Activated T-helper 1 cell treated with anti-CD3 and anti-CD28 coated beads, Interleukin-12 subunit alpha, Interleukin-12 subunit beta, Interleukin-2, Interleukin-4 antibody, amounts not matched to agents 30 ng/mL and 10 ng/mL and 1 ng/mL, durations not matched to agents 14 hours and 24 hours and 36 hours (primary cell): ENCODE measurements at regions not wholly inside any gene's neighbourhood (a gene's known extent, or its start where the extent isn't known, plus 50 kb on each side); places are given as distances from the start of the nearest gene placed in this dataset.

ENCODE experiments used
- DNase-seq: peaks from one replicate; pipeline ENCODE4 v3.0.0; 2021; ENCODE audit warnings: low spot score
- H3K27ac Mint-ChIP-seq: one replicate; pipeline ENCODE4 v1.8.0; 2021; ENCODE audit warnings: mild to moderate bottlenecking, mixed read lengths
- H3K27me3 Mint-ChIP-seq: one replicate; pipeline ENCODE4 v1.8.0; 2022; ENCODE audit warnings: mild to moderate bottlenecking, moderate library complexity, mixed read lengths; ENCODE audit not compliant: insufficient read depth
- H3K36me3 Mint-ChIP-seq: one replicate; pipeline ENCODE4 v1.8.0; 2021; ENCODE audit warnings: low read depth, mixed read lengths
- H3K4me1 Mint-ChIP-seq: one replicate; pipeline ENCODE4 v1.8.0; 2021; ENCODE audit warnings: low read depth, mixed read lengths
- H3K4me3 Mint-ChIP-seq: one replicate; pipeline ENCODE4 v1.8.0; 2021; ENCODE audit warnings: mild to moderate bottlenecking, moderate library complexity, mixed read lengths
- H3K9me3 Mint-ChIP-seq: one replicate; pipeline ENCODE4 v1.8.0; 2021; ENCODE audit warnings: mixed read lengths
- intact Hi-C: fragments of 100-400 bp; cut with micrococcal nuclease; formaldehyde crosslinking; loops from one replicate; pipeline ENCODE4 v1.15.1; 2024

DNA sequence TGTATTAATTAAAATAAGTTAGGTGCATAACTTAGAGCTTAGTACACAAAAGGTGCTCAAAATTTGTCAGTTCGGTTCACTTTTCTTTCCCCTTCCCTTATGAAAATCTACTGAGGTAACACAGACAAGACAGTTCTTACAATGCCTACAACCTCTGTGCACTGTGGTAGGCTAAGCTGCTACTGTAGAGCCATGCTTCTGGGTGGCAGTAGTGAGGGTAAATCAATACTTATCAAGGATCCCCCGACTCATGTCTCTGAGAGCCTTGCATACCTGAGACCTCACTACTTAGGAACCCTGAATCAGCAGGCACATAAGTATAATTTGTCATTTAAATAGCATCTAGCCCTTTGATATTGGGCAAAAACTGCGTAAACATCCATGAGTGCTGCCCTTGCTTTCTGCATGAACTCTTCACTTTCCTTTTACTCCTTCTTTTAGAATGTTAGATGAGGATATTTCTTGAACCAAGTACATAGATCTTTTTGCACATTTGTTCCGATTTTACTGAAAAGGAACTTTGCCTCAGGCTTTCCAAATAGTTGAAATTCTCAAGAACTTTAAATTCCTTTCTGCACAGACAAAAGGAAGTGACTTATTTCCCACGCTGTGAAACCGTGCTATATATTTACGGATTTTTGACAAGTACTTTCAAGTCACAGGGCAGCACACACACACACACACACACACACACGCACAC, 234.4 kb downstream of the TRIB2 start:
- H3K36me3 Mint-ChIP-seq: peaks cover 1% of the 10 kb centered on the region
- intact Hi-C loops: no loop called here
- no peak for DNase-seq
- H3K4me3 Mint-ChIP-seq: no peak overlapping the region
- H3K27ac Mint-ChIP-seq: no peak overlapping the region
- no peaks in the 10 kb centered on the region for H3K9me3 Mint-ChIP-seq
- peaks cover 6% of the 10 kb centered on the region for H3K4me1 Mint-ChIP-seq
- H3K27me3 Mint-ChIP-seq: peaks cover 33% of the 10 kb centered on the region

GRCh38 chr2:12951657-12951973, 234.9 kb downstream of the TRIB2 start:
- H3K27ac Mint-ChIP-seq: no peak overlapping the region
- H3K36me3 Mint-ChIP-seq: peaks cover 1% of the 10 kb centered on the region
- no peak overlapping the region for H3K4me3 Mint-ChIP-seq
- DNase-seq: no peak
- H3K4me1 Mint-ChIP-seq: peaks cover 6% of the 10 kb centered on the region
- no peaks in the 10 kb centered on the region for H3K9me3 Mint-ChIP-seq
- intact Hi-C loops: no loop called here
- peaks cover 37% of the 10 kb centered on the region for H3K27me3 Mint-ChIP-seq

GRCh38 chr2:12953596-12953995, 236.9 kb downstream of the TRIB2 start:
- Mint-ChIP-seq H3K36me3 (no peaks in the 10 kb centered on the region), H3K4me3 (no peak overlapping the region), H3K4me1 (peaks cover 6% of the 10 kb centered on the region), H3K27ac (no peak overlapping the region), H3K9me3 (no peaks in the 10 kb centered on the region), H3K27me3 (peaks cover 35% of the 10 kb centered on the region)
- intact Hi-C loops: no loop called here
- DNase-seq: no peak

- DNase-seq: no peak
- Mint-ChIP-seq H3K9me3 (peaks cover 5% of the 10 kb centered on the region), H3K27me3 (peaks cover 36% of the 10 kb centered on the region), H3K27ac (no peak overlapping the region), H3K4me1 (no peaks in the 10 kb centered on the region), H3K36me3 (no peaks in the 10 kb centered on the region), H3K4me3 (no peak overlapping the region)
- intact Hi-C loops: no loop called here
Measured at GRCh38 chr2:12955864-12956263, 239.1 kb downstream of the TRIB2 start.

DNA sequence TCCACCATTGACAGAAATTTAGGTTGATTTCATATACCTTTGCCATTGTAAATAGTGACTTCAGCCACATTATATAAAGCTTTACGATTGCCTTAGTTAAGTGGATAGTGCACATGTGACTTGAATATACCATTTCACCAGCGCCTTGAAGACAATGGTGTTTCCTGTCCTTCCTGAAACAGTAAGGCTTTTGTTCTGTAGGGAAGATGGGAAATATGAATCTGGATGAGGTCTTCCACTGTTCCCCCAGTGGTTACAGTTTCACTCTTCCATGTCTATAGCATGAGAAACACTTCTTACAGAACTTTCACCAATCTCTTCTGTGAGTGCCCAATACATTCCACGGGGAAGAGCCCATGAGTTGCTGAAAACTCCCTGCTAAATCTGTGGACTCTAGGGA, 240.5 kb downstream of the TRIB2 start:
- peaks cover under 1% of the 10 kb centered on the region for H3K4me1 Mint-ChIP-seq
- intact Hi-C loops: no loop called here
- peaks cover 5% of the 10 kb centered on the region for H3K9me3 Mint-ChIP-seq
- H3K4me3 Mint-ChIP-seq: no peak overlapping the region
- H3K27me3 Mint-ChIP-seq: peaks cover 43% of the 10 kb centered on the region
- no peaks in the 10 kb centered on the region for H3K36me3 Mint-ChIP-seq
- no peak for DNase-seq
- no peak overlapping the region for H3K27ac Mint-ChIP-seq

DNA sequence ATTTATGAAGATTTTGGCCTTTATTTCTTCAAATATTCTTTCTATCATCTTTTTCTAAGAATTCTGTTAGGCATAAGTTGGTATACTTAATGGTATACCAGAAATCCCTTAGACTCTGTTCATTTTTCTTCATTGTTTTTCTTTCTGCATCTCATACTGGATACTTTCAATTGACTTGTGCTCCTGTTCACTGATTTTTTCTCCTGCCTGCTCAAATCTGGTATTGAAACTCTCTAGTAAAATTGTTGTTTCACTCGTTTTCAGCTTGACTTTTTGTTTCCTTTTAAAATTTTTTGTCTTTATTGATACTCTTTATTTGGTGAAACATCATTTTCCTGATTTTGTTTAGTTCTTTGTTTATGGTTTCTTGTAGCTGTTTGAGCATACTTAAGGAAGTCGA, 243.2 kb downstream of the TRIB2 start:
- Mint-ChIP-seq H3K9me3 (peaks cover 5% of the 10 kb centered on the region), H3K36me3 (no peaks in the 10 kb centered on the region), H3K27ac (no peak overlapping the region), H3K4me3 (no peak overlapping the region), H3K27me3 (peaks cover 27% of the 10 kb centered on the region), H3K4me1 (peaks cover 10% of the 10 kb centered on the region)
- intact Hi-C loops: no loop called here
- no peak for DNase-seq

DNA sequence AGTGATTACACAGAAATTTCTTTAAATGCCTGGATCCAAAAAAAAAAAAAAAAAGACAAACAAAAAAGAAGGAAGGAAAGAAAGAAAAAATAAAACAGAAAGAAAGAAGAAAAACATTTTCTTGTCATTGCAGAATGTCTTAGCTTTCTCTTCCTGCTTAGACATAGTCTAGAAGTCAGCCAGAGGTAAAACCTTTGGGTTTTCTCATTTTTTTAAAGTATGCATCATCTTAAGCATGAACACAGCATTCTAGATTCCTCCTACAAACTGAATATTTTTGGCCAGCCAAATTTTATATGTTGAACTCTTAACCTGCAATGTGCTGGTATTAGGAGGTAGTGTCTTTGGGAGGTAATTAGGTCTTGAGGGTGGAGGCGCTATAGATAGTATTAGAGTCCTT, 243.9 kb downstream of the TRIB2 start:
- Mint-ChIP-seq H3K36me3 (no peaks in the 10 kb centered on the region), H3K9me3 (peaks cover 5% of the 10 kb centered on the region), H3K27ac (no peak overlapping the region), H3K27me3 (peaks cover 23% of the 10 kb centered on the region), H3K4me3 (no peak overlapping the region), H3K4me1 (peaks cover 17% of the 10 kb centered on the region)
- intact Hi-C loops: no loop called here
- DNase-seq: no peak

DNA sequence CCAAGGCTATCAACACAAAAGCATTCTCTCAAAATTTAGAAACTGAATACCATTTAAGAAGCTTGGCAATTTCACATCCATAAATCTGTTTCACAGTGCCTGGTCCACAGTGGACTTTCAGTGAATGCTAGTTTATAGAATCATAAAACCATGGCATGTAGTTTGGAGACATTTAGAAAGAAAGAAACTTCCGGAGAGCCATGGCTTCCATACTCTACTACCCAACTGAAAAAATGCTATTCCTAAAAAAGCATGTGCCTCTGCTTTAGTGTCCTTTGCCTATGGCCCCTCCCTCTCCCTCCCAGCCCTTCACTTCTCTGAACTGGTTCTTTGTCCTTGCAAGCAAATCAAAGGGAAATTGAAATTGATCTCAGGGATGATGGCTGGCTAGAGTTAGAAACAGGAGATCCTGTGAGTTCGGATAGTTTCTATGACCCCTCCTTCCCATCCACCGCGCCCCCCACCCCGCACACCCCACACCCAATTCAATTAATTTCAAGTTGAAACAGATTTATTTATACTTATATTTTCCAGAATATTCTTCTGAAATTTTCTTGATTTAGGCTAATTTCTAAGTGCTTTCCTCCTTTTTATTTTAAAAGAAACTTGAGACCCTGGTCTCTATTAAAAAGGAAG, 248.3 kb downstream of the TRIB2 start:
- Mint-ChIP-seq H3K27ac (no peak overlapping the region), H3K4me1 (peaks cover 23% of the 10 kb centered on the region), H3K9me3 (no peaks in the 10 kb centered on the region), H3K27me3 (peaks cover 13% of the 10 kb centered on the region), H3K4me3 (no peak overlapping the region), H3K36me3 (peaks cover 2% of the 10 kb centered on the region)
- no peak for DNase-seq
- intact Hi-C loops: loop anchor here (1.0 to 5.0 kb wide), 3 partner anchors 108 to 1135 kb away; no protein-coding TSS in a partner anchor

- H3K27me3 Mint-ChIP-seq: peaks cover 13% of the 10 kb centered on the region
- no peaks in the 10 kb centered on the region for H3K9me3 Mint-ChIP-seq
- intact Hi-C loops: loop anchor here (1.0 to 5.0 kb wide), 3 partner anchors 108 to 1135 kb away; no protein-coding TSS in a partner anchor
- peak overlapping the region; percentile 21 for H3K27ac Mint-ChIP-seq
- DNase-seq: no peak
- peaks cover 23% of the 10 kb centered on the region for H3K4me1 Mint-ChIP-seq
- peak overlapping the region; percentile 12 for H3K4me3 Mint-ChIP-seq
- peaks cover 2% of the 10 kb centered on the region for H3K36me3 Mint-ChIP-seq
Measured at GRCh38 chr2:12965540-12966269, 249.0 kb downstream of the TRIB2 start.

GRCh38 chr2:12967804-12968203, 251.1 kb downstream of the TRIB2 start:
- H3K9me3 Mint-ChIP-seq: no peaks in the 10 kb centered on the region
- intact Hi-C loops: loop anchor here (5.0 kb wide), 2 partner anchors 111 to 466 kb away; no protein-coding TSS in a partner anchor

GRCh38 chr2:12968399-12968798, 251.7 kb downstream of the TRIB2 start:
- Mint-ChIP-seq H3K36me3 (peaks cover 2% of the 10 kb centered on the region), H3K4me3 (no peak overlapping the region), H3K27me3 (peaks cover 14% of the 10 kb centered on the region), H3K4me1 (peaks cover 18% of the 10 kb centered on the region), H3K27ac (no peak overlapping the region), H3K9me3 (no peaks in the 10 kb centered on the region)
- DNase-seq: no peak
- intact Hi-C loops: loop anchor here (5.0 kb wide), 2 partner anchors 111 to 466 kb away; no protein-coding TSS in a partner anchor

More at GRCh38 chr2:12967804-12968203, 251.1 kb downstream of the TRIB2 start:
- H3K27me3 Mint-ChIP-seq: peaks cover 14% of the 10 kb centered on the region
- no peak for DNase-seq
- H3K27ac Mint-ChIP-seq: no peak overlapping the region
- no peak overlapping the region for H3K4me3 Mint-ChIP-seq
- peaks cover 2% of the 10 kb centered on the region for H3K36me3 Mint-ChIP-seq
- H3K4me1 Mint-ChIP-seq: peaks cover 18% of the 10 kb centered on the region

GRCh38 chr2:12970861-12971260, 254.1 kb downstream of the TRIB2 start:
- intact Hi-C loops: no loop called here
- H3K4me1 Mint-ChIP-seq: peaks cover 4% of the 10 kb centered on the region
- peaks cover 28% of the 10 kb centered on the region for H3K27me3 Mint-ChIP-seq
- DNase-seq: no peak
- peaks cover 2% of the 10 kb centered on the region for H3K36me3 Mint-ChIP-seq
- no peaks in the 10 kb centered on the region for H3K9me3 Mint-ChIP-seq
- H3K27ac Mint-ChIP-seq: no peak overlapping the region
- no peak overlapping the region for H3K4me3 Mint-ChIP-seq
